Heart left ventricle (tissue), 13 donors: ENCODE measurements at regions not wholly inside any gene's neighbourhood (a gene's known extent, or its start where the extent isn't known, plus 50 kb on each side); places are given as distances from the start of the nearest gene placed in this dataset.

Experiments
- POLR2A ChIP-seq, 2 donors: fragments of 450-650 bp; IDR thresholded peaks; one replicate each; pipeline ENCODE4 v1.6.1; 2017; ENCODE audit warnings: antibody characterized with exemption in 2 of 2, mild to moderate bottlenecking in 2 of 2, moderate library complexity in 2 of 2
- TF ChIP-seq, protein P1 (sequence below), 12 donors: fragments of 200-600 bp; sonication (generic) in 4 of 12; IDR thresholded peaks; one replicate each; pipeline versions ENCODE4 v1.5.0 to v1.8.0; 2018 to 2022; ENCODE audit warnings: antibody characterized with exemption in 12 of 12, mild to moderate bottlenecking in 5 of 12
- donor health status: ischemic (EF 13 %, LVEDD 7.1; RV severe dilation, severe dysfunction).
- donor health status: DM: no; HTN: yes; CAD: no.
- donor health status: DM: no; HTN: no; CAD: no.
- donor health status: ischemic (EF 25% LVEDD 6.9; RV normal size, moderate dysfunction).
- donor health status: ischemic (EF 25% LVEDD 5.7; RV mildly dilated, moderate dysfunction).
- donor health status: ischemic (EF 35%, LVEDD 5.7; RV mildly dilated, moderate dysfunction).
- donor health status: nonischemic (EF 11% LVEDD 7.7; RV severe dilation, severe dysfunction).
- donor health status: DM: yes; HTN: yes; CAD: no.
- donor health status: PGD.
- donor health status: ischemic (EF 29% LVEDD 5.4; RV normal size, mild dysfunction).
- donor health status: nonischemic (EF 23%, LVEDD 6.1; RV moderate dilation, normal function).

DNA sequence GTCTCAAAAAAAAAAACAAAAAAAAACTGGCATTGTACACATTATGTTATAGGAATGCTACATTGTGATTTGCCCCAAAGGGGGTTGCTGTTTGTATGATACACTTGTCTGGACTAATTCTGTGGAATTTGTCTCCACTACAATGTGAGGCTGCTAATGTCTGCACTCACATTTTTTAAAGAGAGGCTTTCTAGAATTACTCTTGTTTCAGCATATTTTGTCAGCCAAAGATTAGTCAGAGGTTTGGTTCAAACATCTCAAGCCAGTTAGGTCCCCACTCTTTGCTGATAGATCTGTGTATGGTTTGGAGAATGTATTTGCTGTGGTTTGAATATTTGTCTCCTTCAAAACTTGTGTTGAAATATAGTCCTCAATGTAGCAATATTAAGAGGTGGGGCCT lies 59.3 kb upstream of the ZNF169 start:
- TF ChIP-seq, protein P1, sequence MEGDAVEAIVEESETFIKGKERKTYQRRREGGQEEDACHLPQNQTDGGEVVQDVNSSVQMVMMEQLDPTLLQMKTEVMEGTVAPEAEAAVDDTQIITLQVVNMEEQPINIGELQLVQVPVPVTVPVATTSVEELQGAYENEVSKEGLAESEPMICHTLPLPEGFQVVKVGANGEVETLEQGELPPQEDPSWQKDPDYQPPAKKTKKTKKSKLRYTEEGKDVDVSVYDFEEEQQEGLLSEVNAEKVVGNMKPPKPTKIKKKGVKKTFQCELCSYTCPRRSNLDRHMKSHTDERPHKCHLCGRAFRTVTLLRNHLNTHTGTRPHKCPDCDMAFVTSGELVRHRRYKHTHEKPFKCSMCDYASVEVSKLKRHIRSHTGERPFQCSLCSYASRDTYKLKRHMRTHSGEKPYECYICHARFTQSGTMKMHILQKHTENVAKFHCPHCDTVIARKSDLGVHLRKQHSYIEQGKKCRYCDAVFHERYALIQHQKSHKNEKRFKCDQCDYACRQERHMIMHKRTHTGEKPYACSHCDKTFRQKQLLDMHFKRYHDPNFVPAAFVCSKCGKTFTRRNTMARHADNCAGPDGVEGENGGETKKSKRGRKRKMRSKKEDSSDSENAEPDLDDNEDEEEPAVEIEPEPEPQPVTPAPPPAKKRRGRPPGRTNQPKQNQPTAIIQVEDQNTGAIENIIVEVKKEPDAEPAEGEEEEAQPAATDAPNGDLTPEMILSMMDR (IDR thresholded peaks at IDR 0.05), result no peak
- TF ChIP-seq POLR2A (IDR thresholded peaks at IDR 0.05), result no peak
